Neural progenitor cell (in vitro differentiated cells): ENCODE measurements at regions not wholly inside any gene's neighbourhood (a gene's known extent, or its start where the extent isn't known, plus 50 kb on each side); places are given as distances from the start of the nearest gene placed in this dataset.

ENCODE experiments used
- EZH2 ChIP-seq: fragments of 200-600 bp; sonication (generic); IDR thresholded peaks from 2 replicates; pipeline ENCODE4 v1.6.1; 2017; ENCODE audit warnings: antibody characterized with exemption, mild to moderate bottlenecking, moderate library complexity
- EZH2phosphoT487 ChIP-seq: fragments of 200-600 bp; sonication (generic); IDR thresholded peaks from 2 replicates; pipeline ENCODE4 v1.6.1; 2017; ENCODE audit warnings: antibody characterized with exemption
- TF ChIP-seq, protein P1 (sequence below): fragments of 200-600 bp; sonication (generic); IDR thresholded peaks from 2 replicates; pipeline ENCODE4 v1.5.1; 2017; ENCODE audit warnings: antibody characterized with exemption, mild to moderate bottlenecking

DNA sequence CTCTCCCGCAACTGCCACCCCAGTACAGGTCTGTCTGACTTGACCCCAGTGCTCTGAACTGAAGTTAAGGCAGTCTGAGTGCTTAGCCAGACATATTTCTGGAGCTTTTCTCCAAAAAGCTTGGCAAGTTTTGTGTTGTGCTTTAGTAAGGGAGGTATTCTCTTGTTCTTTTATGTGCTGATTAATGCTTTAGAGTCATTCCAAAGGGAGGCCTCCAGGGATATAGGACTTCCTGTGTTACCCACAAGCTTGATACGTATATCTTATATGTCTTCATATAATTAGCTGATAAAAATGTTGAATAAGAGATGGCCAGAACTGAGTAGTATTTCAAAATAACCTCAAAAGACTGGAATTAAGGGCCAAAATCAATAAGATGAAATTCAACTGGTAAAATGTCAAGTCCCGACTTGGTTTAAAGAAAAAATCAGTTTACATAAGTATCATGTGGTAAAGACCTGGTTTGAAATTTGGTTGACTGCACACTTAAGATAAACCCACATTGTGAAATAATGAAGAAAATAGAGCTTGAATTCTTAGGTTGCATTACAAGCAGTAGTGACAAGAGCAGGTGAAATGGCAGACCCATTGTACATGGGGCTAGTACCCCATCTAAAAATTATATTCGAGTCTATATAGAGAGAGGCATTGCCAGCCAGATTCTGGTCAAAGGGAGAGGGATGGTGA is 226.9 kb downstream of the SNX19 start:
- TF ChIP-seq EZH2 (no peak), EZH2phosphoT487 (no peak)
- TF ChIP-seq, protein P1, sequence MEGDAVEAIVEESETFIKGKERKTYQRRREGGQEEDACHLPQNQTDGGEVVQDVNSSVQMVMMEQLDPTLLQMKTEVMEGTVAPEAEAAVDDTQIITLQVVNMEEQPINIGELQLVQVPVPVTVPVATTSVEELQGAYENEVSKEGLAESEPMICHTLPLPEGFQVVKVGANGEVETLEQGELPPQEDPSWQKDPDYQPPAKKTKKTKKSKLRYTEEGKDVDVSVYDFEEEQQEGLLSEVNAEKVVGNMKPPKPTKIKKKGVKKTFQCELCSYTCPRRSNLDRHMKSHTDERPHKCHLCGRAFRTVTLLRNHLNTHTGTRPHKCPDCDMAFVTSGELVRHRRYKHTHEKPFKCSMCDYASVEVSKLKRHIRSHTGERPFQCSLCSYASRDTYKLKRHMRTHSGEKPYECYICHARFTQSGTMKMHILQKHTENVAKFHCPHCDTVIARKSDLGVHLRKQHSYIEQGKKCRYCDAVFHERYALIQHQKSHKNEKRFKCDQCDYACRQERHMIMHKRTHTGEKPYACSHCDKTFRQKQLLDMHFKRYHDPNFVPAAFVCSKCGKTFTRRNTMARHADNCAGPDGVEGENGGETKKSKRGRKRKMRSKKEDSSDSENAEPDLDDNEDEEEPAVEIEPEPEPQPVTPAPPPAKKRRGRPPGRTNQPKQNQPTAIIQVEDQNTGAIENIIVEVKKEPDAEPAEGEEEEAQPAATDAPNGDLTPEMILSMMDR = no peak
